22Rv1 (cell line): ENCODE measurements at regions not wholly inside any gene's neighbourhood (a gene's known extent, or its start where the extent isn't known, plus 50 kb on each side); places are given as distances from the start of the nearest gene placed in this dataset.

Source experiments
- CTCF ChIP-seq: fragments of 450-650 bp; IDR thresholded peaks from 2 replicates; pipeline ENCODE4 v1.5.1; 2017; ENCODE audit warnings: mild to moderate bottlenecking
- ZFX ChIP-seq: fragments of 450-650 bp; IDR thresholded peaks from 2 replicates; pipeline ENCODE4 v1.6.1; 2017; ENCODE audit warnings: antibody characterized with exemption, borderline replicate concordance

- TF ChIP-seq ZFX (no peak), CTCF (no peak)
Observed at GRCh38 chr12:92571169-92571568, 131.6 kb upstream of the PLEKHG7 start.
